ENCODE measurements at regions not wholly inside any gene's neighbourhood (a gene's known extent, or its start where the extent isn't known, plus 50 kb on each side); places are given as distances from the start of the nearest gene placed in this dataset.
"Not testable (repeated sequence)": the region's sequence is repeated elsewhere in the genome, so short reads cannot be mapped to it uniquely, and the experiment has no call there.

DNA sequence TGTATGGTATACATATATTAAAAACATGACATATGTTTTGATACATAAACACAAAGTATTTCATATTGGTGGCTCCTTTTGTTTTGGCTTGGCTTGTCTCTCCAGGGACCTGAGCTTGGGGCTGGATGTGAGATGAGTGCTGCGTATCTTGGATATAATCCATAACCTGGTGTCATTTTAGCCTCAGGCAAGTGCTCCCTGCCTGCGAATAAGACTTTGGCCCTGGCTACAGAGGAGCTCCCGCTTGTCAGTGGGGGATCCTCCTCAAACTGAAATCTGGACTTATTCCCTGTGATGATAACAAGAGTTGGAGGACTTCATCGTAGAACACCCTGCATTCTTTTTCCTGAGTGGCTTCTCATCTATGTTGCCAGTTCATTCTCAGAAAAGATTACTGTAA lies 341.7 kb upstream of the CLINT1 start:
- DNase-seq (ENCODE audit: low read depth) = no peak

DNA sequence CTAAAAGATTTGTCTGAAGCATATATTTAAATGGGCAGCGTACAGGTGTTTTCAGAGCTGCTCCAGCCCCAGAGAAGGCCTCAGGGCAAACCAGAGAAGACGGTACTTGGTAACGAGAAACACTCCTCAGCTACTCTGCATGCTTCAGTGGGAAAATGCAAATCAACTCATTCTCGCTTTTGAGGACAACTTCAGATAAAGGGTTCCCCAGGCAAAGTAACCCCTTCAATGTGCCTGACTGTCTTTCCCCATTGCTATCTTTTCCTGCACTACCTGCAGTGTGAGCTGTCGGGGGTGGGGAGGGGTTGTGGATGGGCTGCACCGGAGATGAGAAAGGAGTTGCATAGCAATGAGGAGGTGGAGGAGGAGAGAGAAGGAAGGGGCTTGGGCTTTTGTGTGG lies 339.7 kb upstream of the CLINT1 start:
- DNase-seq (ENCODE audit: low read depth) = no peak

DNA sequence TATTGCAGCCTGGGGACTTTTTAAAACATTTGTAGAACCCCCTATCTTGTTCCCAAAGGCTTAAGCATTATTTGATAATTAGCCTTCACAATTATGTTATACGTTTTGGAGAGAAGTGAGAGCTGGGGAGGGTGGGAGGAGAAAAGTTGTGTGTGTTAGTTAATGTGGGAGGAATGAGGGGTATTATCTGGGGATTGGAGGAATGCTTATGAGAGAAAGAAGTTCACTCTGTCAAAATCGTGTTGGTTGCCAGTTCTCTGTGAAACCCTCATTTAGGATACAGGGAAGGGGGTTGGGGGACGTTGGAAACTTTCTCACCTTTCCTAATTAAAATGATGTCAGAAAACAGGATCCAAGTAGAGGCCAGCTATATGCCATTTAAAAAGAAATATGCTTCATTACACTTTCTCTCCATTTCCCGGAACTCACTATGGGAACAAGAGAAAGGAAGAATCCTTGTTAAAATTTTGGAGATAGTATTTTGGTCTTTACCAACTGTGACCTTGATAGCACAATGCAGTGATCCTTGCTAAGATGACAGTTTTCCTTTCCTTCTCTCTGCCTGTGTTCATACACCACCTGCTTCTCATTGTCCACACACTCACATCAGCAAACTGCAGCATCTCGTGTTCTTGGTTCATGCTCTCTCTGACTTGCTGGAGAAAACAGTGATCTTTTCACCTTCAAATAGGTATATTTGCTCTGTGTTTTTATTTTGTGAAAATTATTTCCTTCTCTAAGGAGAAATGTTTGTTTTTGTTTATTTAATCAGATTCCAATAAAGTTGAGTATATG lies 336.7 kb upstream of the CLINT1 start:
- DNase-seq (ENCODE audit: low read depth) = no peak

DNA sequence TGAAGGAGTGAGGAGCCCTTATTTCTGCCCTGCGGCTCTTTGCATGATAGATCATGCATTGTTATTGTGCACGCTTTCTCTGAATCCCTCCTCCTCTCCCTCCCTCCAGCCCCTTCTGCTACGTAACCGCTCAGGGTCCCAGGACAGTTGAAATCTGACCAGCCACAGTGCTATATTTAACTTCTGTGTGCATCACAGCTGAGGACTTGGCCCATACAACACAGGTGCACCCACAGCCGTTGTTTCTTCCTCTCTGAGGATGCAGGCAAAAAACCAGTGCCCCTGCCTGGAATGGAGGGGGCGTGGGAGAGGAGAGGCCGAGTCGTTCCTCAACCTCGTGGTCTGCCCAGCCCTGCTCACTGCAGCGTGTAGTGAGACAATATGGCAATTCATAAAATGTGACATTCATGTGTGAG lies 335.6 kb upstream of the CLINT1 start:
- DNase-seq (ENCODE audit: low read depth) = no peak

DNA sequence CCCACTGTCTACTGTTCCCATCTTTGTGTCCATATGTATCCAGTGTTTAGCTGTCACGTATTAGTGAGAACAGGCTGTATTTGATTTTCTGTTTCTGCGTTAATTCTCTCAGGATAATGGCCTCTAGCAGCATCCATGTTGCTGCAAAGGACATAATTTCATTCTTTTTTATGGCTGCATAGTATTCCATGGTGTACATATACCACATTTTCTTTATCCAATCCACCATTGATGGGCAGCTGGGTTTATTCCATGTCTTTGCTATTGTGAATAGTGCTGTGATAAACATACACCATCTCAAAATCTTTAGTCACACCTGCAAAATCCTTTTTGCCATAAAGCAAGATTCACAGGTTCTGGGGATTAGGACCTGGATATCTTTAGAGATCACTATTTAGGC lies 334.4 kb upstream of the CLINT1 start:
- not testable (repeated sequence) for DNase-seq (ENCODE audit: low read depth)

DNA sequence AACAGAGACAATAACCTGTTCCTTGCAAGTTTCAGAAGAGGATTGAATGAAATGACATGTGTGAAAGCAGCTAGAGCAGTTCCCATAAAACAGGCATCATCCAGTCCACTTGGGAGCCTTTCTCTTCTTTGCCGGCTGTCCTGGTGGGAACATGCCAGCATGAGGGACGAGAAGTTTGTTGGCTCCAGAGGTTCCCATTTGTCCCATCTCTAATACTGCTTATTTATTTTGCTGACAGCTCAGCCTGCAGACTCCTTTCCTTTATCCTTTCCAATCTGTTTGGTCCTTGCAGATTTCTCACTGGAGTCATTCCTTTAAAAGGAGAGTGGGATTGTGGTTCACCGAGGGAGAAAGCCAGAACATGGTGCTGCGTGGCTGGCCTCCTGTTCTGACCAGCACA lies 321.5 kb upstream of the CLINT1 start:
- no peak for DNase-seq (ENCODE audit: low read depth)

DNA sequence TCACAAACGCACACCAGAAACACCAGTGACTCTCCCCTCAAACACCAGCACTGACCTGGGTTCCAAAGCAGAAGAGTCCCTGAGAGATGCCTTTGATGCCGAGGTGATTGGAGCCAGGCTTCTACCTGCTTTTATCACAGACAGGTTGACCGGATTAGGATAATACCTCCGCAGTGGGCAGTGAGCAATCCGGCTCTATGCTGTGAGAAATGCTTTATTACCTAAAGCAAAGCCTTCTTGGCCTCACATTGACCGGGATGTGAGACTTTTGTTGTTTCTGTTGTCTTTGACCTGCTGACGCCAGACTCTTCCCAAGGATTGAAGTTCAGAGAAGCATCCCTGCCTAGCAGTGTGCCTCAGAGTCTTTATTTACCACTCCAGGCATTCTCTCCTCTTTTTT lies 320.3 kb upstream of the CLINT1 start:
- no peak for DNase-seq (ENCODE audit: low read depth)

DNA sequence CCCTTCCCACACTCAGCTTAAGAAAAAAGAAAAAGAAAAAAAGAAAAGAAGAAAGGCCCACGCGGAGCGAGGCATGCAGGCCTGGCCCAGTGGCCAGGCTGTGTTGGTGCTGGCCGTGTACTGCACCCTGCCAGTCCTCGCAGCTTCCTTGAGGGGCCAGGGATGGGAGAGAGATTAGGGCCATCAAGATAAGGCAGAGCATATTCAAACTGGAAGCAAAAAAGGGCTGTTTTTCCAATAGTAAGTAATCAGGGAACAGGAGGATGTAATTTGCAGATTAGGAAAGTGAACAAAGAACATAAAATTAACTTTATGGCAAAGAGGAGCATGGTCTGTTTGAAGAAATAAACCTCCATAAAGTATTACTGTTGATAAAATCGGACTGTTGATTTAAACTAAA lies 319.6 kb upstream of the CLINT1 start:
- no peak for DNase-seq (ENCODE audit: low read depth)

DNA sequence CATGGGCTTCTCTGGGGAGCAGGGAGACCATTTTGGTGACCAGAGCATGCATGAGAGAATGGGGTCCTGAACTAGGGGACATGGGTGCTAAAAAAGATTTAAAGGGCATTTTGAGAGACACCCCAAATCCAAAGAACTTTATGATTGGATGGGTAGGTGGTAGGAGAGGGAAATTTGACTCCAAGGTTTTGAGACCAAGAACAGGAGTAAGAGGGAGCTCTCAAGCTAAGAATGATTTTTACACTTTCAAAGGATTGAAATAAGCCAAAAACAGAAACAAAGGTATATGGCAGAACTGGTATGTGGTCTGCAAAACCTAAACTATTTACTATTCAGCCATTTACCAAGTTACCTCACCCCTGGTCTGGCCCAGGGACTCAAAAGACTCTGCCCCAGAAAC lies 318.2 kb upstream of the CLINT1 start:
- no peak for DNase-seq (ENCODE audit: low read depth)

DNA sequence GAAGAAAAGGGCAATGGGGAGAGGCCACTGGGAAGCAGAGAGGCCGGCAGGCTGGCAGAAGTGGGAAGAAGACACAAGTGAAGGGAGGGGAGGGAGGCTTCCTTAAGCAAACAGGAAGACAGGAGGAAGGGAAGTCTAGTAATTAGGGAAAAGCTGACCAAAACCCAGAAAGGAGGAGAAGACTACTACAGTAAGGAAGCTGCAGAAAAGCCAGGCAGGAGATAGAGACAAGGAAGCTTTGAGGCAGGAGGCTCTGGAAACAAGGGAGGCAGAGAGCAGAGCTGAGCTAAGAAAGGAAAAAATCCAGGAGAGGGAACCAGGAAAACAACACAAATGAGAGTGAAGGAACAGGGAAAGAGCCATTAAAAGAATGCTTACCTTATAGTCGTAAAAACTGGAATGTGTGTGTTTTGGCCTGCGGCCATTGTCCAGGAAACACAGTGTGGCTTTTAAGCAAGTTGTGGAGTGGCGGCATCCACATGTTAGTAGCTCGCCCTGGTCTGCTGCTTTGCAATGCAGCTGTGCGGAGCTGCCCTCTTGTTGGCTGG lies 317.1 kb upstream of the CLINT1 start:
- DNase-seq (ENCODE audit: low read depth) = no peak

DNA sequence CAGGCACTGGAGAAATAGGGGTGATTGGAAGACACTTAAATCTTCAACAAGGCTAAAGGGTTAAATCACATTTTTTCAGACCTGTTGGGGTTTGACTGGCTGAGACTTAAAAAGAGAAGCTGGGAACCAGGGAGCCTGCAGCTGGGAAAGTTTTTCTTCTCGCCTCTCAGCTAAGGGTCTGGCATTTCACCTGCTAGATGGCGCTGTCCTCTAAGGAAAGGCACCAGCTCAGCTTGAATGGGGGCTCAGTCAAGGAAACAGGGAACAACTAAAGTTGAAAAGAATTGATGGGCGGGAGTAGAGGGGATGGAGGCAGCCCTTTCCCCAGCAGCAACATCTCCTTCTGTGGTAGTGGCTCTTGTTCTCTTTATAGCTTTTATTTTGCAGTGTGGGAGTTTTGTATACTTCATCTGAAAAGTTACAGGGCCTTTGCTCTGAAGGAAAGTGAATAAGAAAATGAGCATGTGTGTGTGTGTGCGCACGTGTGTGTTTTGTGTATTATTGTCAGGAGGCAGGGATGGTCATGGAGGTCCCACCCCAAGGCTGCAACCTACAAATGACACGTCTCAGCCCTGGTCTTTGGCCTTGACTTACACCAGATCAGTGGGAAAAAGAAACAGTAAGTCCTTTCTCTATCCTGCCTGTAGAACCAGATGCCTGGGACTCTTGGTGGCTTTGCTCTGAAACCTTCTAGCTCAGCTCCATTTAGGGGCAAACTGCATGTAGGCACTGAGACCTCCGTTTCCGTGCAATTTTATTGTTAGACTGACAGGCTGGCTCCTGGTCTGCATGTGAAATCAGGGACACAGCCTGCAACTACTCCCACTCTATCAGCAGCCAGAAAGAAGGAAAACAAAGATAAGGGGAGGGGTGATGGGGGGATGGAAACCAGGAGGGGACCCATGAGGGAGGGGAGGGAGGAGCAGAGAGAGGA lies 316.2 kb upstream of the CLINT1 start:
- DNase-seq (ENCODE audit: low read depth) = peak; percentile 56

DNA sequence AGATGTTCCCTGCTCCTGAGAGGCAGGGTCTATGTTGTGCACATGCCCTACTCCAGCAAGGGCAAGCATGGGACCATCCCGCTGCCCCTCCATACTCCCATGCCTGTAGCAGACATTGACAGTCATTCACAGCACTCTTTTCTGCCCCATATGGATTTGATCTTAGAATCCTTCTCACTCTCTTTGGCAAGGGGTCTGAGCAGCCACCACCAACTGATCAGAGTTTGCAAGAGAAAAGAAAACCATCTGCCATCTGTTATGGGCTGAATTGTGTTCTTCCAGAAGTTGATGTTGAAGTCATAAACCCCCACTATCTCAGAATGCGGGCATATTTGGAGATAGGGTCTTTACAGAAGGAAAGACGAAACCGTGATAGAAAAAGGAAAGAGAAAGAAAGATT lies 315.1 kb upstream of the CLINT1 start:
- DNase-seq (ENCODE audit: low read depth) = no peak

DNA sequence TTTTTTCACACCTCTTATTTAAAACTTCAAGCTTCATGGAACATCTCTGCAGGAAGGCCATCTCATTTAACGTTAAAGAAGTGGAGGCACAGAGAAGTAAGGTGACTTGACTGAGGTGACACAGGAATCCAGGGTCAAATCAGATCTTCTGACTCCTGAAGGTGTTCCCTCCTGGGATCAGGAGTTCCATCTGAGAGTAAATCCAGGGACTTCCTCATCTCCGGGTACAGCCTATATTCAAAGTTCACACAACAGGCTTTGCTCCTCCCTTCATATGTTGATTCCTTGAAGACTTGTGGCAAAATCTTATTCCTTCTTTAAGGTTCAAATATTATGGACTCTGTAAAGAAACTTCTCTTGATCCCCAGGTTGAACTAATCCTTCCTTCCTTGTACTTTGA lies 313.1 kb upstream of the CLINT1 start:
- no peak for DNase-seq (ENCODE audit: low read depth)

DNA sequence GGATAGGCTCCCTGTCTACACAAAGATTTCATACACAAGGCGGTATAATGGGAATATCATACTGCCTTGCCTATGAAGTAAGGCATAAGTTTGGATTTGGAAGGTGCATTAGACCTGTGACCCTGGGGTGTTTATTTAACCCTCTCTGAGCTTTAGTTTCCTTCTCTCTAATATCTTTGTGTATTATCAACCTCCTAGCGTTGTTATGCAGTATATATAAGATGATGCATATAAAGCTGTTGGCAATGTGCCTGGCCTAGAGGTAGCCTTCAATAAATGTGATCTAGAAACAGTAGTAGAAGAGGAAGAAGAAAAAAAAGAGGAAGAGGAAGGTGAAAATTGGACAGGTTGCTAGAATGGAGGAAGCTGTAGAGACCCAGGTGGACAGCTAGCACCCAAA lies 311.6 kb upstream of the CLINT1 start:
- no peak for DNase-seq (ENCODE audit: low read depth)

DNA sequence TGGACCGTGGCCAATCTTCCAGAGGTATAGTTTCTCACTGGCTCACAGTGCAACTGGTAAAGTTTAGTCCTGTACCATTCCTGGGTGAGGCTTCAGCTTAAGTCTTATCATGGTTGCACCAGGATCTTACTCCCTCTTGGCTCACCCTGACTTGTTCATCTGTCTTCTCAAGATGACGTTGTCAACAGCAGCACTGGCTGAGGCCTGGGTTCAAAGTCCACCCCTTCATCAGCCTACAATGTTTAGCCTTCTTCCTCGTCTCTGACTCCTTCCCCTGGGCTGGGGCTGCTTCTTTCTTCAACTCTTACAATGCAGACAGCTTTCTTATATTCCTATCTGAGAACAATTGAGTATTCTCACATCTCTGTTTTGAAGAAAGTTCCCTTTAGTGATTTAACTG lies 311.1 kb upstream of the CLINT1 start:
- no peak for DNase-seq (ENCODE audit: low read depth)

DNA sequence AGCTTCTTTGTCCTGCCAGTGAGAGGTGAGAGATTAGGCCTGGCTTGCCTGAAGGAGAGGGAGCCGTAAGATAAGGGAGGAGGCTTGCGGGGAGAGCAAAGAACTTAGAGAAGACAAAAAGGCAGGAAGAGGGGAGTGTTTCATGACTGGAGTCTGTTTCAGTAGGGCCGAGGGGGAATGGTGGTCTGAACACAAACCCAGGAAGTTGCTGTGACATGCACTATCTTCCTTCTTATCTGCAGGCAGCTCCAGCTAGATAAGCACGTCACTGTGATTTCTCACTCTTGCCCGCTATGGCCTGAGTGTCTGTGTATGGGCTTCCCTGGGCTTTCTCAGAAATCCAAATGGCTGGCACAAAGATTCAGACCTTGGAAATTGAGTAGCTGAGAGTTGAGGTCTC lies 307.5 kb upstream of the CLINT1 start:
- no peak for DNase-seq (ENCODE audit: low read depth)

DNA sequence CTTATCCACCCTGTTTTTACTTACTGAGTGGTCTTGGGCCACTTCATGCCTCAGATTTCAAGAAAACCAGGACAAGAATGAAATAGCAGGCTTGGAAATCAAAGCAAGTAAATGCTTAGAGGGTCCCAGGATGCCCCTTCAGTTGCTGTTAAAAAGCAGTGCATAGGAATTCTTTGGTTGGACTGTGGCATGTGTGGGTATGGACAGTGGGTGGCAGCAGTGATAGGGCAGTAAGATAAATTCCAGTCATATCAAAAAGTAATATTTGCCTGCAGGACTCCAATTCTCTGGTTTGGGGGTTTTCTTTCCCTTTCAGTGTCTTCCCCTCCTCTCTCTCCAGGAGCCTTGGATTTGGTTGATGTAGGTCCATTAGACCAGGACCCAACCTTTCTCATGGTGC lies 306.7 kb upstream of the CLINT1 start:
- no peak for DNase-seq (ENCODE audit: low read depth)

DNA sequence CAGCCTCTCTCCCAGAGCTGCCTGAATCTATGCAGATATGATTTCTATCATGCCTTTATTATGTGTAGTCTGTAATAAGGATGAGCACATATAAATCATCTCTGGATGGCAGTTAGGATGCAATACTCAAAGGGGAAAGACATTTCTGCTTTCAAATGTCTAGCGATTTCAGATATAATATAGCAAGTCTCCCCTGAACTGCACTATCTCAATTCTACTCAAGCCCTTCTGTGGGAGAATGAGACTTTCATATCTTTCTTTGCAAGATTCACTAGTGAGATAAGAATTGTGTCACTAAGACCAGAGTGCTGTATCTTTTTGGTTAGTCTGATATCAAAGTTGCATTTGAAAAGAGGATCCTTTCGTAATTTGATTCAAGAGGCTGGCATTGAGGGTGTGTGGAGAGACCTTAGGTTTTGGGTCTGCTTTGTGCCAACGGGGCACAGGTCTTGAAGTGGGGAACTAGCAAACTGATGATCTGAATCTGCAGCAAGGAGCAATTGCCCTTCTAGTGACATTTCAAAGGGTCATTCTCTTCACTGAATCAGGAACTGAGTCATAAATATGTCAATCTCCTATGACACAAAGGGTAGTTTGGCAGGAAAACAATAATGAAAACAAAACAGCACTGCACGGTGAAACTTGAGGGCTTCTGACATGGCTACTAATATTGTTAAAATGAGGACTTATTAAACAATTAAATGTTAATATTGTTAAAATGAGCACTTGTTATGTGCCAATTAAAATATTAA lies 305.5 kb upstream of the CLINT1 start:
- DNase-seq (ENCODE audit: low read depth) = no peak

DNA sequence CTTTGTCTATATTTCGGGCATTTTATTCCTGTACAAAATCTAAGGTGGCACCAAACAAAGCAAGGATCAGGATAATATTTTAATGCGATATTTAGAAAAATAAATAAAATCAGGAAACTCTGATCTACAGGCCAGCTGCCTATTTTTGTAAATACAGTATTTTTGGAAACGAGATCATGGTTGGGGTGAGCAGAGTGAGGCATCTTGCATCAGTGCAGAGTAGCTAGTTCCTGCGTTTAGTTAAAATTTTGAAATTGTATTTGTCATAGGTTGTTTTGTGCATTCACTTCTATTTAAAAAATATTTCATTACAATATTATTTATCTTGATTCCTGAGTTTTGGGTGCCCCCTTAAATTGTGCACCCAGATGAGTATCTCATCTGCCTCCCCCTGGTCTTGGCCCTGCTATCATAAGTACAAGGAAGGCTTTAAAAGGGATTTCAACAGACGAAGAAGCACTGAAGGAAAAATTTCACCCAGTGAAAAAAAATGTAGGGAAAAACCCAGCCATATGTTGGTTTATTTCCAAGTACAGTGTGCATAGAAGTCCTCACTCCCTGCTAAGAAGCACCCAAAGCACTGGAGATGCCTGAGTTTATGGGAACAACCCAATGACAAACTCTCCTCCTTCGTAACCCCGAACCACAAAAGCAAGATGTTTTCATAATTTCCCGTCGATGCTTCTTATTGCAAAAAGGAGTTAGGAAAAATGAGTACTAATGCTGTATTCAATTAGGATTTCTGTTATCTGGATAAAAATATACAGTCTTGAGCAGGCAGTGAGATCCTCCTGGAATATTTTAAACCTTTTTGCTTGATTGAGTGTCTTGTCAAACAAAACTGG lies 304.7 kb upstream of the CLINT1 start:
- no peak for DNase-seq (ENCODE audit: low read depth)

DNA sequence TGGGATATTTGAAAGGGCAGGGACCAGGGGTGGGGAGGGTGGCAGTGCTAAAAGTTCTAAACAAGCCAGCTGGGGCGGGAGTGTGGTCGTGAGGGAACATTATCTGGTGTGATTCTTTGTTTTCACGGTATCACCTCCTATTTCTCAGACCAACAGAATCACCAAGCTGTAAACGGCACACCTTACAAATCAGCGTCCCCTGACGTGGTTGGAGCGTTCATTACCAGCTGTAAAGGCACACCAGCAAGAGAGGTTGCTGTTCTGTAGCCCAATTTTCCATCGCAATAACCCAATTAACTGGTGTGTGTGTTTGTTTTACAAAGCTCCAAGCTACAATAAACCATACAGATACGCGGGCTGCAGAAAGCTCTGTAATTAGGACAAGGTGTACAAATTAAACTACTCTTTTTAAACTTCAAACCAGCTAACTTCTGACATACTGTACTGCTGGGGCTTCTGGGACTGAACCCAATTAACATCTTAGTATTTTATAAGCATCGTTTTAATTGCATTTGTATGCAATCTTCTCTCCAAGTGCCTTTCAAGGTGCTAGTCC lies 303.6 kb upstream of the CLINT1 start:
- no peak for DNase-seq (ENCODE audit: low read depth)

DNA sequence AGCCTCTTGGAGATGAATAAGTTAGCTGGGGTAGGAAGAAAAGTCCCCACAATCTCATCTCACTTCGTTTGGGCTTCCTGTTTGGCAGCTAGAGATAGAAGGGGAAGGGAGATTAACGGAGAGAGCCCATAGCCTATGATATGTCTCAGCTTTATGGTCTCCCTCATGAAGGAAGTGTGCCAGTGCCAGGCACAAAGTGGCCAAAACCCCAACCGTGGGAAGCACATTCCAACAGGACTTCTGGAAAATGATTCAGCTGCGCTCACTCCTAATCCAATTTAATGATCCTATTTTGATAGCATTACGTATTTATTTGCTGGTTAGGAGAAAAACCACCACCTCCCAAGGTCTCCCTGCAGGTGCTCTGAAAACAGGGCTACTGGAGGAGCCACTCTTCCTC lies 303.1 kb upstream of the CLINT1 start:
- no peak for DNase-seq (ENCODE audit: low read depth)
